Epidermal melanocyte (primary cell): ENCODE measurements at regions not wholly inside any gene's neighbourhood (a gene's known extent, or its start where the extent isn't known, plus 50 kb on each side); places are given as distances from the start of the nearest gene placed in this dataset.

ENCODE experiments used
- DNase-seq: peaks from one replicate; pipeline ENCODE4 v3.0.0; 2011; ENCODE audit warnings: low spot score; ENCODE audit not compliant: insufficient read length

GRCh38 chr3:30204126-30204525, 402.3 kb upstream of the TGFBR2 start:
- DNase-seq: no peak

- DNase-seq: no peak
These were observed 400.4 kb upstream of the TGFBR2 start for GRCh38 chr3:30206051-30206450.

GRCh38 chr3:30221619-30222018, 384.8 kb upstream of the TGFBR2 start:
- no peak for DNase-seq

- no peak for DNase-seq
These were observed 384.0 kb upstream of the TGFBR2 start for GRCh38 chr3:30222441-30222840.

GRCh38 chr3:30225021-30225420, 381.4 kb upstream of the TGFBR2 start:
- no peak for DNase-seq

GRCh38 chr3:30226601-30227151, 379.7 kb upstream of the TGFBR2 start:
- no peak for DNase-seq

GRCh38 chr3:30227571-30228301, 378.7 kb upstream of the TGFBR2 start:
- DNase-seq: no peak

GRCh38 chr3:30228302-30228631, 378.1 kb upstream of the TGFBR2 start:
- DNase-seq: no peak

GRCh38 chr3:30231277-30232141, 374.9 kb upstream of the TGFBR2 start:
- DNase-seq: peak; percentile 30

GRCh38 chr3:30232142-30232541, 374.3 kb upstream of the TGFBR2 start:
- DNase-seq: no peak

GRCh38 chr3:30233913-30234646, 372.3 kb upstream of the TGFBR2 start:
- DNase-seq: no peak

GRCh38 chr3:30236011-30236410, 370.4 kb upstream of the TGFBR2 start:
- DNase-seq: no peak

- no peak for DNase-seq
These were observed 364.7 kb upstream of the TGFBR2 start for GRCh38 chr3:30241721-30242120.

GRCh38 chr3:30245858-30246622, 360.4 kb upstream of the TGFBR2 start:
- no peak for DNase-seq

GRCh38 chr3:30248423-30248822, 358.0 kb upstream of the TGFBR2 start:
- no peak for DNase-seq

GRCh38 chr3:30252474-30252873, 353.9 kb upstream of the TGFBR2 start:
- DNase-seq: no peak

- DNase-seq: no peak
These were observed 352.6 kb upstream of the TGFBR2 start for GRCh38 chr3:30253832-30254231.

GRCh38 chr3:30256474-30256873, 349.9 kb upstream of the TGFBR2 start:
- no peak for DNase-seq

GRCh38 chr3:30258426-30259392, 347.7 kb upstream of the TGFBR2 start:
- no peak for DNase-seq

GRCh38 chr3:30259730-30260129, 346.7 kb upstream of the TGFBR2 start:
- no peak for DNase-seq
